Naive thymus-derived CD8-positive, alpha-beta T cell (primary cell): ENCODE measurements at regions not wholly inside any gene's neighbourhood (a gene's known extent, or its start where the extent isn't known, plus 50 kb on each side); places are given as distances from the start of the nearest gene placed in this dataset.

Experiments used
- ATAC-seq, 2 donors: fragments of 150-1000 bp; cut with Tn5 transposase in 1 of 2; sonication (Bioruptor Pico), chemical (Tn5 transposase) in 1 of 2; 1 replicate in 1 of 2; 2 replicates in 1 of 2; pipeline ENCODE4 v1.10.0; 2021; ENCODE audit warnings: mild to moderate bottlenecking in 2 of 2, moderate library complexity in 2 of 2
- POLR2A ChIA-PET: fragments of 350-600 bp; sonication (Branson Sonifier 250); formaldehyde crosslinking; loops from one replicate; lab custom pipeline; 2021; ENCODE audit warnings: antibody characterized with exemption; lab: Charles Lee
- DNase-seq, 10 donors: peaks; one replicate each; pipeline versions ENCODE4 v3.0.0 to v3.0.0-alpha.2; 2020 to 2022
- H3K27ac Mint-ChIP-seq, 10 donors: one replicate each; pipeline ENCODE4 v1.8.0; 2020 to 2022; ENCODE audit warnings: mild to moderate bottlenecking in 10 of 10, mixed read lengths in 10 of 10, moderate library complexity in 4 of 10, inconsistent platforms in 1 of 10
- H3K27me3 Mint-ChIP-seq, 5 donors: one replicate each; pipeline ENCODE4 v1.8.0; 2021 to 2022; ENCODE audit warnings: mixed read lengths in 5 of 5
- H3K36me3 Mint-ChIP-seq, 3 donors: one replicate each; pipeline ENCODE4 v1.8.0; 2020 to 2022; ENCODE audit warnings: mixed read lengths in 3 of 3, mild to moderate bottlenecking in 2 of 3, inconsistent platforms in 1 of 3
- H3K4me1 Mint-ChIP-seq, 4 donors: one replicate each; pipeline ENCODE4 v1.8.0; 2021 to 2022; ENCODE audit warnings: mixed read lengths in 4 of 4
- H3K4me3 Mint-ChIP-seq, 10 donors: one replicate each; pipeline ENCODE4 v1.8.0; 2020 to 2022; ENCODE audit warnings: mild to moderate bottlenecking in 10 of 10, mixed read lengths in 10 of 10, moderate library complexity in 6 of 10, inconsistent platforms in 1 of 10
- H3K9me3 Mint-ChIP-seq, 9 donors: one replicate each; pipeline ENCODE4 v1.8.0; 2020 to 2022; ENCODE audit warnings: mixed read lengths in 9 of 9, mild to moderate bottlenecking in 3 of 9, inconsistent platforms in 1 of 9, moderate library complexity in 1 of 9

GRCh38 chr10:130864961-130865818 is 446.3 kb downstream of the TCERG1L start:
- Mint-ChIP-seq H3K9me3 (peaks cover 0 to 7% (median 0%) of the 10 kb centered on the region in 9 donors), H3K4me1 (no peaks in the 10 kb centered on the region), H3K4me3 (no peak overlapping the region), H3K36me3 (no peaks in the 10 kb centered on the region), H3K27me3 (peaks cover 0 to 21% (median 5%) of the 10 kb centered on the region in 5 donors), H3K27ac (no peak overlapping the region)
- ATAC-seq (no peak), DNase-seq (no peak)
- POLR2A ChIA-PET: no interaction called here

GRCh38 chr10:130866857-130867256 is 444.7 kb downstream of the TCERG1L start:
- no peaks in the 10 kb centered on the region for H3K4me1 Mint-ChIP-seq
- H3K27ac Mint-ChIP-seq: no peak overlapping the region
- peaks cover 0 to 31% (median 5%) of the 10 kb centered on the region in 5 donors for H3K27me3 Mint-ChIP-seq
- DNase-seq: no peak
- ATAC-seq: no peak
- POLR2A ChIA-PET: no interaction called here
- H3K9me3 Mint-ChIP-seq: peaks cover 0 to 7% (median 0%) of the 10 kb centered on the region in 9 donors
- no peak overlapping the region for H3K4me3 Mint-ChIP-seq
- H3K36me3 Mint-ChIP-seq: no peaks in the 10 kb centered on the region

- Mint-ChIP-seq H3K4me3 (no peak overlapping the region), H3K4me1 (no peaks in the 10 kb centered on the region), H3K9me3 (peaks cover 0 to 5% (median 0%) of the 10 kb centered on the region in 9 donors), H3K27me3 (peaks cover 0 to 37% (median 6%) of the 10 kb centered on the region in 5 donors), H3K36me3 (no peaks in the 10 kb centered on the region), H3K27ac (no peak overlapping the region)
- ATAC-seq (no peak), DNase-seq (no peak)
- POLR2A ChIA-PET: no interaction called here
These were observed 443.9 kb downstream of the TCERG1L start for GRCh38 chr10:130867446-130868194.

- Mint-ChIP-seq H3K27me3 (peaks cover 0 to 37% (median 6%) of the 10 kb centered on the region in 5 donors), H3K9me3 (peaks cover 0 to 3% (median 0%) of the 10 kb centered on the region in 9 donors), H3K36me3 (no peaks in the 10 kb centered on the region), H3K4me1 (no peaks in the 10 kb centered on the region), H3K4me3 (no peak overlapping the region), H3K27ac (no peak overlapping the region)
- DNase-seq (no peak), ATAC-seq (no peak)
- POLR2A ChIA-PET: no interaction called here
These were observed 442.2 kb downstream of the TCERG1L start for GRCh38 chr10:130869179-130869841.

GRCh38 chr10:130871406-130871805 is 440.1 kb downstream of the TCERG1L start:
- H3K27me3 Mint-ChIP-seq: peaks cover 0 to 43% (median 6%) of the 10 kb centered on the region in 5 donors
- ATAC-seq (no peak), DNase-seq (no peak)
- H3K9me3 Mint-ChIP-seq: peaks cover 0 to 3% (median 0%) of the 10 kb centered on the region in 9 donors
- H3K4me3 Mint-ChIP-seq: no peak overlapping the region
- POLR2A ChIA-PET: no interaction called here
- H3K27ac Mint-ChIP-seq: no peak overlapping the region
- H3K36me3 Mint-ChIP-seq: no peaks in the 10 kb centered on the region
- no peaks in the 10 kb centered on the region for H3K4me1 Mint-ChIP-seq

GRCh38 chr10:130873636-130874035 is 437.9 kb downstream of the TCERG1L start:
- Mint-ChIP-seq H3K36me3 (no peaks in the 10 kb centered on the region), H3K4me1 (peaks cover 0 to 2% (median 0%) of the 10 kb centered on the region in 4 donors), H3K9me3 (peaks cover 0 to 3% (median 0%) of the 10 kb centered on the region in 9 donors), H3K27me3 (peaks cover 0 to 36% (median 8%) of the 10 kb centered on the region in 5 donors), H3K27ac (no peak overlapping the region), H3K4me3 (no peak overlapping the region)
- POLR2A ChIA-PET: no interaction called here
- DNase-seq (no peak), ATAC-seq (no peak)

GRCh38 chr10:130875116-130875515 is 436.4 kb downstream of the TCERG1L start:
- Mint-ChIP-seq H3K4me1 (peaks cover 0 to 2% (median 0%) of the 10 kb centered on the region in 4 donors), H3K36me3 (no peaks in the 10 kb centered on the region), H3K9me3 (no peaks in the 10 kb centered on the region), H3K27ac (no peak overlapping the region), H3K27me3 (peaks cover 0 to 25% (median 4%) of the 10 kb centered on the region in 5 donors), H3K4me3 (no peak overlapping the region)
- POLR2A ChIA-PET: no interaction called here
- ATAC-seq: no peak
- DNase-seq: no peak

GRCh38 chr10:130875897-130876472 is 435.5 kb downstream of the TCERG1L start:
- DNase-seq (no peak), ATAC-seq (no peak)
- Mint-ChIP-seq H3K36me3 (no peaks in the 10 kb centered on the region), H3K4me1 (peaks cover 0 to 2% (median 0%) of the 10 kb centered on the region in 4 donors), H3K4me3 (no peak overlapping the region), H3K9me3 (no peaks in the 10 kb centered on the region), H3K27ac (no peak overlapping the region), H3K27me3 (peaks cover 0 to 18% (median 4%) of the 10 kb centered on the region in 5 donors)
- POLR2A ChIA-PET: interaction anchor here (0.8 kb wide), 1 partner anchor 29 kb away, joined by 3 read pairs; no protein-coding TSS in a partner anchor

- Mint-ChIP-seq H3K27me3 (peaks cover 0 to 11% (median 3%) of the 10 kb centered on the region in 5 donors), H3K4me1 (peaks cover 0 to 2% (median 0%) of the 10 kb centered on the region in 4 donors), H3K9me3 (peaks cover 0 to 4% (median 0%) of the 10 kb centered on the region in 9 donors), H3K36me3 (no peaks in the 10 kb centered on the region), H3K27ac (no peak overlapping the region), H3K4me3 (no peak overlapping the region)
- ATAC-seq (no peak), DNase-seq (no peak)
- POLR2A ChIA-PET: no interaction called here
These were observed 434.4 kb downstream of the TCERG1L start for GRCh38 chr10:130877126-130877525.

GRCh38 chr10:130878131-130878530 is 433.4 kb downstream of the TCERG1L start:
- no peak overlapping the region for H3K4me3 Mint-ChIP-seq
- peaks cover 0 to 8% (median 2%) of the 10 kb centered on the region in 5 donors for H3K27me3 Mint-ChIP-seq
- DNase-seq (no peak), ATAC-seq (no peak)
- peaks cover 0 to 4% (median 0%) of the 10 kb centered on the region in 9 donors for H3K9me3 Mint-ChIP-seq
- H3K27ac Mint-ChIP-seq: no peak overlapping the region
- POLR2A ChIA-PET: no interaction called here
- no peaks in the 10 kb centered on the region for H3K36me3 Mint-ChIP-seq
- peaks cover 0 to 2% (median 0%) of the 10 kb centered on the region in 4 donors for H3K4me1 Mint-ChIP-seq

GRCh38 chr10:130882906-130883305 is 428.6 kb downstream of the TCERG1L start:
- POLR2A ChIA-PET: no interaction called here
- Mint-ChIP-seq H3K9me3 (peaks cover 0 to 6% (median 0%) of the 10 kb centered on the region in 9 donors), H3K27ac (no peak overlapping the region), H3K27me3 (peaks cover 1 to 20% (median 14%) of the 10 kb centered on the region in 5 donors), H3K4me1 (peaks cover 0 to 2% (median 0%) of the 10 kb centered on the region in 4 donors), H3K36me3 (no peaks in the 10 kb centered on the region), H3K4me3 (no peak overlapping the region)
- ATAC-seq (no peak), DNase-seq (no peak)

- Mint-ChIP-seq H3K4me1 (peaks cover 0 to 2% (median 0%) of the 10 kb centered on the region in 4 donors), H3K27ac (no peak overlapping the region), H3K9me3 (peaks cover 0 to 6% (median 0%) of the 10 kb centered on the region in 9 donors), H3K27me3 (peaks cover 1 to 20% (median 12%) of the 10 kb centered on the region in 5 donors), H3K4me3 (no peak overlapping the region), H3K36me3 (no peaks in the 10 kb centered on the region)
- no peak for DNase-seq
- ATAC-seq: no peak
- POLR2A ChIA-PET: no interaction called here
These were observed 427.1 kb downstream of the TCERG1L start for GRCh38 chr10:130884456-130884855.
